Ovary (tissue), 3 donors: ENCODE measurements at regions not wholly inside any gene's neighbourhood (a gene's known extent, or its start where the extent isn't known, plus 50 kb on each side); places are given as distances from the start of the nearest gene placed in this dataset.

Experiments
- EP300 ChIP-seq: sonication (generic); formaldehyde crosslinking; IDR thresholded peaks from one replicate; pipeline ENCODE4 v1.6.1; 2017; ENCODE audit warnings: antibody characterized with exemption
- POLR2A ChIP-seq: fragments of 450-650 bp; IDR thresholded peaks from one replicate; pipeline ENCODE4 v1.6.1; 2017; ENCODE audit warnings: antibody characterized with exemption, mild to moderate bottlenecking, moderate library complexity
- TF ChIP-seq, protein P1 (sequence below), 3 donors: fragments of 450-650 bp in 2 of 3; fragments of 200-600 bp in 1 of 3; IDR thresholded peaks; one replicate each; pipeline versions ENCODE4 v1.5.1 to v1.8.0; 2016 to 2022; ENCODE audit warnings: antibody characterized with exemption in 3 of 3, mild to moderate bottlenecking in 1 of 3
- donor health status: DM: no; HTN: no; CAD: no.

DNA sequence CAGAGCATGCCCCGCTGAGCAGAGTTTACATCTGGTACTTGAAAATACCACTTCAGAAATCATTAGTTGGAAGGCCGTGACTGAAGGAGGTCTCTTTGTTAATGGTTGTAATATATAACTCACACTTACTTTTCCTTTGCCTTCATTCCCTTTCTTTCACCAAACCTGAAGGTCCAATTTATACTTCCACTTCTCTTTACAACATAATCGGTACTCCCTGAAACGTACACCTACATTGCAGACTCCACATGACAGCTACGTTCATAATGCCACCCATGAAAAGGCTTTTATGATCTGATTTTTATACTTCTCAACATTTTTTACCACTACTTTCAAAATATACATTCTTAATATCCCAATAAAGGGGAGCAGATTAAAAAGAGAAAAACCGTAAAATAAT is 298.7 kb downstream of the C4orf33 start:
- TF ChIP-seq, protein P1, sequence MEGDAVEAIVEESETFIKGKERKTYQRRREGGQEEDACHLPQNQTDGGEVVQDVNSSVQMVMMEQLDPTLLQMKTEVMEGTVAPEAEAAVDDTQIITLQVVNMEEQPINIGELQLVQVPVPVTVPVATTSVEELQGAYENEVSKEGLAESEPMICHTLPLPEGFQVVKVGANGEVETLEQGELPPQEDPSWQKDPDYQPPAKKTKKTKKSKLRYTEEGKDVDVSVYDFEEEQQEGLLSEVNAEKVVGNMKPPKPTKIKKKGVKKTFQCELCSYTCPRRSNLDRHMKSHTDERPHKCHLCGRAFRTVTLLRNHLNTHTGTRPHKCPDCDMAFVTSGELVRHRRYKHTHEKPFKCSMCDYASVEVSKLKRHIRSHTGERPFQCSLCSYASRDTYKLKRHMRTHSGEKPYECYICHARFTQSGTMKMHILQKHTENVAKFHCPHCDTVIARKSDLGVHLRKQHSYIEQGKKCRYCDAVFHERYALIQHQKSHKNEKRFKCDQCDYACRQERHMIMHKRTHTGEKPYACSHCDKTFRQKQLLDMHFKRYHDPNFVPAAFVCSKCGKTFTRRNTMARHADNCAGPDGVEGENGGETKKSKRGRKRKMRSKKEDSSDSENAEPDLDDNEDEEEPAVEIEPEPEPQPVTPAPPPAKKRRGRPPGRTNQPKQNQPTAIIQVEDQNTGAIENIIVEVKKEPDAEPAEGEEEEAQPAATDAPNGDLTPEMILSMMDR (IDR thresholded peaks at IDR 0.05), result no peak
- TF ChIP-seq POLR2A, result no peak
- no peak for TF ChIP-seq EP300
